ENCODE measurements at regions not wholly inside any gene's neighbourhood (a gene's known extent, or its start where the extent isn't known, plus 50 kb on each side); places are given as distances from the start of the nearest gene placed in this dataset.

GRCh38 chr1:61520401-61520800 lies 204.5 kb downstream of the TM2D1 start:
- H3K27ac ChIP-seq (ENCODE audit: low read depth, low read length), result no peak overlapping the region
- no peak overlapping the region for H2BK5ac ChIP-seq (ENCODE audit: low read depth, low read length)
- H3K18ac ChIP-seq (ENCODE audit: extremely low read depth, low read length), result no peak overlapping the region
- no peaks in the 10 kb centered on the region for H3K79me1 ChIP-seq (ENCODE audit: low read depth, low read length)
- no peaks in the 10 kb centered on the region for H3K79me2 ChIP-seq (ENCODE audit: control insufficient read depth in 1 of 2, insufficient read depth in 2 of 2, low read length in 2 of 2)
- no peak overlapping the region for H2BK12ac ChIP-seq (ENCODE audit: low read depth, low read length)
- TF ChIP-seq CHD2 (IDR thresholded peaks at IDR 0.05; ENCODE audit: low read length) (no peak), SP4 (IDR thresholded peaks at IDR 0.05; ENCODE audit: low read length) (no peak), HDAC2 (IDR thresholded peaks at IDR 0.05; ENCODE audit: borderline replicate concordance in 1 of 2, low read depth in 2 of 2, low read length in 2 of 2) (no peak), MAFK (IDR thresholded peaks at IDR 0.05; ENCODE audit: low read depth, low read length) (no peak), FOSL1 (IDR thresholded peaks at IDR 0.05; ENCODE audit: insufficient read depth, low read depth, low read length) (no peak), CEBPB (IDR thresholded peaks at IDR 0.05; ENCODE audit: low read depth, low read length) (no peak), KDM5A (IDR thresholded peaks at IDR 0.05; ENCODE audit: low read length) (no peak), HDAC6 (IDR thresholded peaks at IDR 0.05; ENCODE audit: low read depth, low read length) (no peak), GABPA (IDR thresholded peaks at IDR 0.05; ENCODE audit: borderline replicate concordance, insufficient read depth, low read length) (no peak), NRF1 (IDR thresholded peaks at IDR 0.05; ENCODE audit: low read depth, low read length) (no peak), ATF2 (IDR thresholded peaks at IDR 0.05; ENCODE audit: low read length) (no peak)
- H3K4me1 ChIP-seq (replicated peaks in 1 of 4; ENCODE audit: control insufficient read depth in 3 of 4, insufficient read depth in 4 of 4, low read length in 3 of 4), result no peaks in the 10 kb centered on the region
- H3K4me2 ChIP-seq (ENCODE audit: insufficient read depth in 1 of 2, low read depth in 2 of 2, low read length in 2 of 2), result no peak overlapping the region
- no peak overlapping the region for H3K4me3 ChIP-seq (ENCODE audit: extremely low read depth in 1 of 4, insufficient read depth in 2 of 4, low read depth in 3 of 4, low read length in 4 of 4)
- no peak overlapping the region for H3K4ac ChIP-seq (replicated peaks; ENCODE audit: insufficient read length, low read depth, low read length)
- no peak overlapping the region for H4K91ac ChIP-seq (replicated peaks; ENCODE audit: insufficient read length, low read length)
- H2BK20ac ChIP-seq (ENCODE audit: low read length), result no peak overlapping the region
- FAIRE-seq, result no peak
- H3K27me3 ChIP-seq (replicated peaks in 1 of 4; ENCODE audit: control insufficient read depth in 3 of 4, extremely low read depth in 1 of 4, insufficient read depth in 3 of 4, low read length in 3 of 4), result no peaks in the 10 kb centered on the region
- H2AK5ac ChIP-seq (ENCODE audit: low read depth, low read length), result no peak overlapping the region
- ChIA-PET POLR2A (ENCODE audit: partially characterized antibody) (interaction anchor here (0.9 kb wide), 1 partner anchor 180 kb away, joined by 3 read pairs; no protein-coding TSS in a partner anchor), CTCF (ENCODE audit: partially characterized antibody) (no interaction called here)
- no peak overlapping the region for H3K23ac ChIP-seq (ENCODE audit: insufficient read length)
- H3K9ac ChIP-seq (replicated peaks in 1 of 4; ENCODE audit: extremely low read depth in 1 of 4, low read depth in 3 of 4, low read length in 3 of 4), result no peak overlapping the region
- H4K8ac ChIP-seq (ENCODE audit: extremely low read depth, insufficient read depth, low read length), result no peak overlapping the region
- no peak for DNase-seq (ENCODE audit: low read depth in 1 of 2, low spot score in 2 of 2)
- no peak overlapping the region for H3K56ac ChIP-seq (replicated peaks; ENCODE audit: insufficient read length, low read depth, low read length)
- no peak overlapping the region for H3K14ac ChIP-seq (ENCODE audit: insufficient read length)
- H4K20me1 ChIP-seq (replicated peaks in 1 of 2; ENCODE audit: control insufficient read depth in 1 of 2, insufficient read depth in 2 of 2, low read length in 2 of 2), result no peaks in the 10 kb centered on the region
- no peak overlapping the region for H4K5ac ChIP-seq (ENCODE audit: insufficient read length, low read depth, low read length)
- no peak overlapping the region for H2BK120ac ChIP-seq (replicated peaks; ENCODE audit: low read depth, low read length)
- H3K23me2 ChIP-seq (ENCODE audit: low read depth, low read length), result no peaks in the 10 kb centered on the region
- no peaks in the 10 kb centered on the region for H3K36me3 ChIP-seq (ENCODE audit: control insufficient read depth in 2 of 4, insufficient read depth in 4 of 4, low read length in 3 of 4)
- no peaks in the 10 kb centered on the region for H3K9me3 ChIP-seq (ENCODE audit: insufficient read depth in 2 of 2, low read depth in 1 of 2, low read length in 1 of 2)
- H2AFZ ChIP-seq (ENCODE audit: low read length), result no peak overlapping the region
- H2BK15ac ChIP-seq (ENCODE audit: low read length), result no peak overlapping the region
